Smooth muscle cell (in vitro differentiated cells): ENCODE measurements at regions not wholly inside any gene's neighbourhood (a gene's known extent, or its start where the extent isn't known, plus 50 kb on each side); places are given as distances from the start of the nearest gene placed in this dataset.
A peak's percentile ranks its signal among the peaks of the same experiment; 100 is the strongest.

Source experiments
- DNase-seq: peaks from one replicate; lab custom pipeline; 2025; ENCODE audit not compliant: unreplicated experiment; lab: John Stamatoyannopoulos, UW
- H2AFZ ChIP-seq: fragments of 200-600 bp; sonication (generic); 2 replicates; pipeline ENCODE4 v1.6.0; 2016; ENCODE audit warnings: antibody characterized with exemption, low read depth, mild to moderate bottlenecking
- H3F3A ChIP-seq: fragments of 200-600 bp; sonication (generic); 2 replicates; pipeline ENCODE4 v1.6.0; 2017; ENCODE audit warnings: antibody characterized with exemption, low read depth
- H3K27ac ChIP-seq: fragments of 200-600 bp; sonication (generic); 2 replicates; pipeline ENCODE4 v1.5.1; 2016; ENCODE audit warnings: low read depth, mild to moderate bottlenecking
- H3K27me3 ChIP-seq: fragments of 200-600 bp; sonication (generic); 2 replicates; pipeline ENCODE4 v1.6.1; 2016; ENCODE audit warnings: low read depth, mild to moderate bottlenecking
- H3K36me3 ChIP-seq: fragments of 200-600 bp; sonication (generic); 2 replicates; pipeline ENCODE4 v1.5.1; 2016; ENCODE audit warnings: low read depth
- H3K4me1 ChIP-seq: fragments of 200-600 bp; sonication (generic); 2 replicates; pipeline ENCODE4 v1.5.1; 2016; ENCODE audit warnings: low read depth
- H3K4me2 ChIP-seq: fragments of 200-600 bp; sonication (generic); 2 replicates; pipeline ENCODE4 v1.6.0; 2016; ENCODE audit warnings: mild to moderate bottlenecking
- H3K4me3 ChIP-seq: fragments of 200-600 bp; sonication (generic); 2 replicates; pipeline ENCODE4 v1.5.1; 2016; ENCODE audit warnings: mild to moderate bottlenecking
- H3K79me2 ChIP-seq: fragments of 200-600 bp; sonication (generic); 2 replicates; pipeline ENCODE4 v1.6.0; 2016; ENCODE audit warnings: low read depth, mild to moderate bottlenecking
- H3K9ac ChIP-seq: fragments of 200-600 bp; sonication (generic); 2 replicates; pipeline ENCODE4 v1.6.0; 2016; ENCODE audit warnings: low read depth
- H3K9me3 ChIP-seq: fragments of 200-600 bp; sonication (generic); replicated peaks from 2 replicates; pipeline ENCODE4 v1.5.1; 2016; ENCODE audit warnings: low read depth
- H4K20me1 ChIP-seq: fragments of 200-600 bp; sonication (generic); 2 replicates; pipeline ENCODE4 v1.6.0; 2016; ENCODE audit warnings: low read depth
- WGBS: methylation state at CpG from one replicate; pipeline ENCODE4 v1.1.7; 2016; ENCODE audit warnings: low lambda C conversion rate; 5-methylcytosine and 5-hydroxymethylcytosine counted together
- TF ChIP-seq, protein P1 (sequence below): fragments of 200-600 bp; sonication (generic); IDR thresholded peaks from 2 replicates; pipeline ENCODE4 v1.5.1; 2017; ENCODE audit warnings: borderline replicate concordance, mild to moderate bottlenecking, antibody characterized with exemption; ENCODE audit not compliant: insufficient read depth, poor library complexity, severe bottlenecking

DNA sequence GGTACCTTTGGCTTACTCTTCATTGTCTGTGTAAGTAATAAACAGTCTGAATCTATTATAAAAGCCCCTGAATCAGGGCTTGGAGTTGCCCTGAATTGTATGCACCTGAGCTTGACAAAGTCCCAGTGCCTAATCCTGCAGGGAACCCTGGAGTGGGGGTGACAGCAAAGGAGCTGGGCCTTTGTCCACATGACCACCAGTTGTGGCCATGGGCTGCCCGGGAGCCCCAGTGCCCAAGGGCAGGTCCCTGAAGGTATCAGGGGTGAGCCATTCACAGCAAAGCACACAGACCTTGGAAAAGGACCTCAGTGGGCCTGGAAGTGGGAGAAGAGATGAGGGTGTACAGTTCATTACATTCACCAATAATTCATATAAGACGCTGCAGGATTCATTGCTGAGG lies 94.2 kb downstream of the BANF2 start:
- no peak for DNase-seq
- Histone ChIP-seq H3F3A (no peaks in the 10 kb centered on the region), H4K20me1 (no peaks in the 10 kb centered on the region), H3K79me2 (no peaks in the 10 kb centered on the region), H3K4me2 (no peak overlapping the region), H3K9me3 (no peaks in the 10 kb centered on the region), H2AFZ (no peak overlapping the region), H3K36me3 (no peaks in the 10 kb centered on the region), H3K4me3 (no peak overlapping the region), H3K27me3 (no peaks in the 10 kb centered on the region), H3K9ac (no peak overlapping the region), H3K27ac (no peak overlapping the region), H3K4me1 (no peaks in the 10 kb centered on the region)
- 100% methylated on average over 2 of the region's 2 CpGs for WGBS
- TF ChIP-seq, protein P1, sequence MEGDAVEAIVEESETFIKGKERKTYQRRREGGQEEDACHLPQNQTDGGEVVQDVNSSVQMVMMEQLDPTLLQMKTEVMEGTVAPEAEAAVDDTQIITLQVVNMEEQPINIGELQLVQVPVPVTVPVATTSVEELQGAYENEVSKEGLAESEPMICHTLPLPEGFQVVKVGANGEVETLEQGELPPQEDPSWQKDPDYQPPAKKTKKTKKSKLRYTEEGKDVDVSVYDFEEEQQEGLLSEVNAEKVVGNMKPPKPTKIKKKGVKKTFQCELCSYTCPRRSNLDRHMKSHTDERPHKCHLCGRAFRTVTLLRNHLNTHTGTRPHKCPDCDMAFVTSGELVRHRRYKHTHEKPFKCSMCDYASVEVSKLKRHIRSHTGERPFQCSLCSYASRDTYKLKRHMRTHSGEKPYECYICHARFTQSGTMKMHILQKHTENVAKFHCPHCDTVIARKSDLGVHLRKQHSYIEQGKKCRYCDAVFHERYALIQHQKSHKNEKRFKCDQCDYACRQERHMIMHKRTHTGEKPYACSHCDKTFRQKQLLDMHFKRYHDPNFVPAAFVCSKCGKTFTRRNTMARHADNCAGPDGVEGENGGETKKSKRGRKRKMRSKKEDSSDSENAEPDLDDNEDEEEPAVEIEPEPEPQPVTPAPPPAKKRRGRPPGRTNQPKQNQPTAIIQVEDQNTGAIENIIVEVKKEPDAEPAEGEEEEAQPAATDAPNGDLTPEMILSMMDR = no peak

DNA sequence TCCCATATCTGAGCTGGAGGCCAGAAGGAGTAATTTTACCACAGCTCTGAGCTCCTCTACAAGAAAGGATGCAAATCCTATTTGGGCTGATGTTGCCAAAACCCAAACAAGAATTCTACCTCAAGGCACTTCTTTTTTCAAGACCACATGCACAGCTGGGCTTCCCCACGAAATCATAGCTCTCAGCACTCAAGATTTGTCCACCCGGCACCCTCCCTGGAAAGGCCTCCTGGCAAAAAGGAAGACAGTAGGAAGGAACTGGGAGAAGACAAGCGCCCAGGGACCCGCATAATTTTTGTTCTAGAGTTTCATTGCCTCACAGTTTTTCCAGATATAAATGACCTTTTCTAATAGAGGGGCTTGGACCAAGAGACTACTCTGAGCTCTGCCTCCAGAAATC lies 90.5 kb downstream of the BANF2 start:
- H3K4me3 ChIP-seq = no peak overlapping the region
- no peaks in the 10 kb centered on the region for H3K9me3 ChIP-seq
- no peak overlapping the region for H2AFZ ChIP-seq
- H3K4me1 ChIP-seq = no peaks in the 10 kb centered on the region
- TF ChIP-seq, protein P1 = no peak
- H3K27me3 ChIP-seq = no peaks in the 10 kb centered on the region
- no peaks in the 10 kb centered on the region for H3F3A ChIP-seq
- no peak overlapping the region for H3K27ac ChIP-seq
- no peaks in the 10 kb centered on the region for H4K20me1 ChIP-seq
- H3K36me3 ChIP-seq = no peaks in the 10 kb centered on the region
- H3K79me2 ChIP-seq = no peaks in the 10 kb centered on the region
- no peak overlapping the region for H3K4me2 ChIP-seq
- DNase-seq = no peak
- no peak overlapping the region for H3K9ac ChIP-seq
- 86% methylated on average over 4 of the region's 4 CpGs for whole genome bisulfite sequencing

DNA sequence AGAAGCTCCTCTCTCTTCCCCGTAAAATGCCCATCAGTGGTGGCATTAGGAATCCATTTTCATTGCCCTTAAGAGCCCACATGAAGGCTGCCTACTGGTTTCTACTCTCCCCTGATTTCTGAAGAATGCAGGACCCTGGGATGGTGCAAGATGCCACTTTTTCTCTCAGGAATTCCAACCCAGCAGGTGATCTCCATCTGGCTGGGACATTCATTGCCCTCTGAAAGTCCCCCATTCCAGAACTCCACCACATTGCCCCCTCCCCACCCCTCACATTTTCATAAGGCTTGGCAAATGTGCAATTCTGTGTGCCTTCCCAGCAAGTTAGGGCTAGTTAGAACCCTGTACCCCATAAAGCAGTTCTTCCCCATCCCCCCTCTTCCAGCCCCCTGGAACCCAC lies 88.0 kb downstream of the BANF2 start:
- Histone ChIP-seq H3K4me3 (no peak overlapping the region), H3F3A (no peaks in the 10 kb centered on the region), H3K4me2 (no peak overlapping the region), H3K27ac (no peak overlapping the region), H3K9me3 (no peaks in the 10 kb centered on the region), H3K36me3 (no peaks in the 10 kb centered on the region), H2AFZ (no peak overlapping the region), H3K9ac (no peak overlapping the region), H4K20me1 (no peaks in the 10 kb centered on the region), H3K4me1 (no peaks in the 10 kb centered on the region), H3K79me2 (no peaks in the 10 kb centered on the region), H3K27me3 (no peaks in the 10 kb centered on the region)
- WGBS = 97% methylated on average over 1 of the region's 1 CpG
- no peak for DNase-seq
- TF ChIP-seq, protein P1 = no peak

DNA sequence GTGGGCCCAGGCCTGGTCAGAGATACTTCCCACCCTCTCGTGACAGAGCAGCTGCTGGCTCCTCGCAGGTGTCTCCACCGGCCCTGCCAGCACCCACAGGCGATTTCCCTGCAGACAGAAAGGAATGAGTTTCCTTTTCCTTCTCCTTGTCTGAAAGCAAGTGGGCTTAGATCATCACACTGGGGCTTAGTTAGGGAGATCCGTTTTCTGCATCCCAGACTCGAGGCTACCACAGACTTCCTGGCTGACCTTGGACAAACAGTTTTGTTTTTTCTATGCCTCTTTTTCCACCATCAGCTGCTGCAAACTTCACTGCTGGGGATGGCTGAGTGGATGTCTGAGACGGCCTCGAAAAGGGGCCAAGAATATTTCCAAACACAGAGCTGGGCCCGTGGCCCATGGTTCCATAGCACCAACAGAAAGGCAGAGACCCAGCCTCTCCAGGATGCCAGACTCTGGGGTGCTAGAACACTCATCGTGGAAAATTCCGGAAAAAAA lies 86.5 kb downstream of the BANF2 start:
- no peak overlapping the region for H3K4me3 ChIP-seq
- no peaks in the 10 kb centered on the region for H3K79me2 ChIP-seq
- WGBS = 57% methylated on average over 11 of the region's 11 CpGs
- no peaks in the 10 kb centered on the region for H4K20me1 ChIP-seq
- no peak for DNase-seq
- H3K4me1 ChIP-seq = no peaks in the 10 kb centered on the region
- H3K27ac ChIP-seq = peak overlapping the region; percentile 28
- no peak overlapping the region for H3K9ac ChIP-seq
- TF ChIP-seq, protein P1 = no peak
- H3K4me2 ChIP-seq = peak overlapping the region; percentile 6
- no peaks in the 10 kb centered on the region for H3K9me3 ChIP-seq
- peak overlapping the region; percentile 60 for H2AFZ ChIP-seq
- H3K36me3 ChIP-seq = no peaks in the 10 kb centered on the region
- H3F3A ChIP-seq = no peaks in the 10 kb centered on the region
- H3K27me3 ChIP-seq = no peaks in the 10 kb centered on the region
